ENCODE measurements at regions not wholly inside any gene's neighbourhood (a gene's known extent, or its start where the extent isn't known, plus 50 kb on each side); places are given as distances from the start of the nearest gene placed in this dataset.

DNA sequence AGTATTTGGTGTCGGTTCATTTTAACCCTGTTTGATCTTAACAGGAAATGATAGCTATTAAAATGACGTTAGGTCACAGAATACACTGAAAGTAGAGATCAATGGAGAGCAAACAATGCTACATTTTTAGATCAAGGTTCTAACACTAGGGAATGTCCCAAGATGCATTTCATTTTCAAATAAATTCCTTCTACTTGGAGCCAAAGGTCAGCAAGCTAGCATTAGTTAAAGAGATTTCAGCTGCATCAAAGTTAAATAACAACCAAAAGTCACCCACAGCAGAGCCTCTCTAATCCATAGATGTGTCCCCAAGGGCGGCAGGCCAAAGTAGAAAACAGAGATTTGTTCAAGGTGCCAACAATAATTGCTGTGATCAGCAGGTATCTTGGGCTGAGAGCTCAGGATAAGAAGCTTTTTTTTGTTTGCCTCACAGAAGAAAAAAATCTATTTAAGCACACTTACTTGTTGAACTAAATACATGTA is 1233.6 kb upstream of the TMEFF2 start (continued):
- TF ChIP-seq CREM (IDR thresholded peaks at IDR 0.05) (peak; percentile 96), CREM (CRISPR knock-in tag; IDR thresholded peaks at IDR 0.05) (no peak), ZSCAN20 (CRISPR knock-in tag; IDR thresholded peaks at IDR 0.05; ENCODE audit: borderline replicate concordance) (no peak), ZMYM2 (CRISPR knock-in tag; IDR thresholded peaks at IDR 0.05) (0 out of 2 replicates have a peak, but pooled peaks have one; percentile 35), CBFB (CRISPR knock-in tag; IDR thresholded peaks at IDR 0.05) (0 out of 2 replicates have a peak, but pooled peaks have one; percentile 25), TCF7 (IDR thresholded peaks at IDR 0.05; ENCODE audit: low read depth) (peak; percentile 99), STAT5B (CRISPR knock-in tag; IDR thresholded peaks at IDR 0.05) (no peak), KAT2B (IDR thresholded peaks at IDR 0.05; ENCODE audit: borderline replicate concordance, low read depth, low read length) (peak; percentile 59; the same call in 1 of the 2 replicates), HMGA1 (CRISPR knock-in tag; conservative IDR thresholded peaks at IDR 0.05) (no peak), ZNF264 (CRISPR knock-in tag; IDR thresholded peaks at IDR 0.05) (peak; percentile 68; the same call in 1 of the 2 replicates), ZMYM3 (CRISPR knock-in tag; IDR thresholded peaks at IDR 0.05) (peak; percentile 61; the same call in 1 of the 2 replicates), RORA (CRISPR knock-in tag; IDR thresholded peaks at IDR 0.05) (peak; percentile 95), ZNF883 (CRISPR knock-in tag; IDR thresholded peaks at IDR 0.05; ENCODE audit: not compliant biosample characterization) (no peak), ZNF749 (CRISPR knock-in tag; IDR thresholded peaks at IDR 0.05; ENCODE audit: borderline replicate concordance) (no peak; the same call in 1 of the 2 replicates), ZNF850 (CRISPR knock-in tag; conservative IDR thresholded peaks at IDR 0.05) (no peak), U2AF1 (optimal IDR thresholded peaks at IDR 0.05; ENCODE audit: low read depth, low read length) (no peak), ZFP36 (IDR thresholded peaks at IDR 0.05; ENCODE audit: borderline replicate concordance, low read depth, low read length, partially characterized antibody) (no peak)
- TF ChIP-seq, protein P1, sequence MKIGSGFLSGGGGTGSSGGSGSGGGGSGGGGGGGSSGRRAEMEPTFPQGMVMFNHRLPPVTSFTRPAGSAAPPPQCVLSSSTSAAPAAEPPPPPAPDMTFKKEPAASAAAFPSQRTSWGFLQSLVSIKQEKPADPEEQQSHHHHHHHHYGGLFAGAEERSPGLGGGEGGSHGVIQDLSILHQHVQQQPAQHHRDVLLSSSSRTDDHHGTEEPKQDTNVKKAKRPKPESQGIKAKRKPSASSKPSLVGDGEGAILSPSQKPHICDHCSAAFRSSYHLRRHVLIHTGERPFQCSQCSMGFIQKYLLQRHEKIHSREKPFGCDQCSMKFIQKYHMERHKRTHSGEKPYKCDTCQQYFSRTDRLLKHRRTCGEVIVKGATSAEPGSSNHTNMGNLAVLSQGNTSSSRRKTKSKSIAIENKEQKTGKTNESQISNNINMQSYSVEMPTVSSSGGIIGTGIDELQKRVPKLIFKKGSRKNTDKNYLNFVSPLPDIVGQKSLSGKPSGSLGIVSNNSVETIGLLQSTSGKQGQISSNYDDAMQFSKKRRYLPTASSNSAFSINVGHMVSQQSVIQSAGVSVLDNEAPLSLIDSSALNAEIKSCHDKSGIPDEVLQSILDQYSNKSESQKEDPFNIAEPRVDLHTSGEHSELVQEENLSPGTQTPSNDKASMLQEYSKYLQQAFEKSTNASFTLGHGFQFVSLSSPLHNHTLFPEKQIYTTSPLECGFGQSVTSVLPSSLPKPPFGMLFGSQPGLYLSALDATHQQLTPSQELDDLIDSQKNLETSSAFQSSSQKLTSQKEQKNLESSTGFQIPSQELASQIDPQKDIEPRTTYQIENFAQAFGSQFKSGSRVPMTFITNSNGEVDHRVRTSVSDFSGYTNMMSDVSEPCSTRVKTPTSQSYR (CRISPR knock-in tag; IDR thresholded peaks at IDR 0.05; ENCODE audit: borderline replicate concordance): peak; percentile 50; the same call in 1 of the 2 replicates
- TF ChIP-seq, protein P2, sequence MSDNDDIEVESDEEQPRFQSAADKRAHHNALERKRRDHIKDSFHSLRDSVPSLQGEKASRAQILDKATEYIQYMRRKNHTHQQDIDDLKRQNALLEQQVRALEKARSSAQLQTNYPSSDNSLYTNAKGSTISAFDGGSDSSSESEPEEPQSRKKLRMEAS (IDR thresholded peaks at IDR 0.05): no peak
- TF ChIP-seq, protein P3, sequence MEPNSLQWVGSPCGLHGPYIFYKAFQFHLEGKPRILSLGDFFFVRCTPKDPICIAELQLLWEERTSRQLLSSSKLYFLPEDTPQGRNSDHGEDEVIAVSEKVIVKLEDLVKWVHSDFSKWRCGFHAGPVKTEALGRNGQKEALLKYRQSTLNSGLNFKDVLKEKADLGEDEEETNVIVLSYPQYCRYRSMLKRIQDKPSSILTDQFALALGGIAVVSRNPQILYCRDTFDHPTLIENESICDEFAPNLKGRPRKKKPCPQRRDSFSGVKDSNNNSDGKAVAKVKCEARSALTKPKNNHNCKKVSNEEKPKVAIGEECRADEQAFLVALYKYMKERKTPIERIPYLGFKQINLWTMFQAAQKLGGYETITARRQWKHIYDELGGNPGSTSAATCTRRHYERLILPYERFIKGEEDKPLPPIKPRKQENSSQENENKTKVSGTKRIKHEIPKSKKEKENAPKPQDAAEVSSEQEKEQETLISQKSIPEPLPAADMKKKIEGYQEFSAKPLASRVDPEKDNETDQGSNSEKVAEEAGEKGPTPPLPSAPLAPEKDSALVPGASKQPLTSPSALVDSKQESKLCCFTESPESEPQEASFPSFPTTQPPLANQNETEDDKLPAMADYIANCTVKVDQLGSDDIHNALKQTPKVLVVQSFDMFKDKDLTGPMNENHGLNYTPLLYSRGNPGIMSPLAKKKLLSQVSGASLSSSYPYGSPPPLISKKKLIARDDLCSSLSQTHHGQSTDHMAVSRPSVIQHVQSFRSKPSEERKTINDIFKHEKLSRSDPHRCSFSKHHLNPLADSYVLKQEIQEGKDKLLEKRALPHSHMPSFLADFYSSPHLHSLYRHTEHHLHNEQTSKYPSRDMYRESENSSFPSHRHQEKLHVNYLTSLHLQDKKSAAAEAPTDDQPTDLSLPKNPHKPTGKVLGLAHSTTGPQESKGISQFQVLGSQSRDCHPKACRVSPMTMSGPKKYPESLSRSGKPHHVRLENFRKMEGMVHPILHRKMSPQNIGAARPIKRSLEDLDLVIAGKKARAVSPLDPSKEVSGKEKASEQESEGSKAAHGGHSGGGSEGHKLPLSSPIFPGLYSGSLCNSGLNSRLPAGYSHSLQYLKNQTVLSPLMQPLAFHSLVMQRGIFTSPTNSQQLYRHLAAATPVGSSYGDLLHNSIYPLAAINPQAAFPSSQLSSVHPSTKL (CRISPR knock-in tag; IDR thresholded peaks at IDR 0.05): peak; percentile 100
- TF ChIP-seq, protein P4, sequence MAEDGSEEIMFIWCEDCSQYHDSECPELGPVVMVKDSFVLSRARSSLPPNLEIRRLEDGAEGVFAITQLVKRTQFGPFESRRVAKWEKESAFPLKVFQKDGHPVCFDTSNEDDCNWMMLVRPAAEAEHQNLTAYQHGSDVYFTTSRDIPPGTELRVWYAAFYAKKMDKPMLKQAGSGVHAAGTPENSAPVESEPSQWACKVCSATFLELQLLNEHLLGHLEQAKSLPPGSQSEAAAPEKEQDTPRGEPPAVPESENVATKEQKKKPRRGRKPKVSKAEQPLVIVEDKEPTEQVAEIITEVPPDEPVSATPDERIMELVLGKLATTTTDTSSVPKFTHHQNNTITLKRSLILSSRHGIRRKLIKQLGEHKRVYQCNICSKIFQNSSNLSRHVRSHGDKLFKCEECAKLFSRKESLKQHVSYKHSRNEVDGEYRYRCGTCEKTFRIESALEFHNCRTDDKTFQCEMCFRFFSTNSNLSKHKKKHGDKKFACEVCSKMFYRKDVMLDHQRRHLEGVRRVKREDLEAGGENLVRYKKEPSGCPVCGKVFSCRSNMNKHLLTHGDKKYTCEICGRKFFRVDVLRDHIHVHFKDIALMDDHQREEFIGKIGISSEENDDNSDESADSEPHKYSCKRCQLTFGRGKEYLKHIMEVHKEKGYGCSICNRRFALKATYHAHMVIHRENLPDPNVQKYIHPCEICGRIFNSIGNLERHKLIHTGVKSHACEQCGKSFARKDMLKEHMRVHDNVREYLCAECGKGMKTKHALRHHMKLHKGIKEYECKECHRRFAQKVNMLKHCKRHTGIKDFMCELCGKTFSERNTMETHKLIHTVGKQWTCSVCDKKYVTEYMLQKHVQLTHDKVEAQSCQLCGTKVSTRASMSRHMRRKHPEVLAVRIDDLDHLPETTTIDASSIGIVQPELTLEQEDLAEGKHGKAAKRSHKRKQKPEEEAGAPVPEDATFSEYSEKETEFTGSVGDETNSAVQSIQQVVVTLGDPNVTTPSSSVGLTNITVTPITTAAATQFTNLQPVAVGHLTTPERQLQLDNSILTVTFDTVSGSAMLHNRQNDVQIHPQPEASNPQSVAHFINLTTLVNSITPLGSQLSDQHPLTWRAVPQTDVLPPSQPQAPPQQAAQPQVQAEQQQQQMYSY (CRISPR knock-in tag; IDR thresholded peaks at IDR 0.05): no peak
